ENCODE measurements at regions not wholly inside any gene's neighbourhood (a gene's known extent, or its start where the extent isn't known, plus 50 kb on each side); places are given as distances from the start of the nearest gene placed in this dataset.

GRCh38 chr16:73170612-73171038 is 122.7 kb upstream of the ZFHX3 start:
- TF ChIP-seq, protein P1, sequence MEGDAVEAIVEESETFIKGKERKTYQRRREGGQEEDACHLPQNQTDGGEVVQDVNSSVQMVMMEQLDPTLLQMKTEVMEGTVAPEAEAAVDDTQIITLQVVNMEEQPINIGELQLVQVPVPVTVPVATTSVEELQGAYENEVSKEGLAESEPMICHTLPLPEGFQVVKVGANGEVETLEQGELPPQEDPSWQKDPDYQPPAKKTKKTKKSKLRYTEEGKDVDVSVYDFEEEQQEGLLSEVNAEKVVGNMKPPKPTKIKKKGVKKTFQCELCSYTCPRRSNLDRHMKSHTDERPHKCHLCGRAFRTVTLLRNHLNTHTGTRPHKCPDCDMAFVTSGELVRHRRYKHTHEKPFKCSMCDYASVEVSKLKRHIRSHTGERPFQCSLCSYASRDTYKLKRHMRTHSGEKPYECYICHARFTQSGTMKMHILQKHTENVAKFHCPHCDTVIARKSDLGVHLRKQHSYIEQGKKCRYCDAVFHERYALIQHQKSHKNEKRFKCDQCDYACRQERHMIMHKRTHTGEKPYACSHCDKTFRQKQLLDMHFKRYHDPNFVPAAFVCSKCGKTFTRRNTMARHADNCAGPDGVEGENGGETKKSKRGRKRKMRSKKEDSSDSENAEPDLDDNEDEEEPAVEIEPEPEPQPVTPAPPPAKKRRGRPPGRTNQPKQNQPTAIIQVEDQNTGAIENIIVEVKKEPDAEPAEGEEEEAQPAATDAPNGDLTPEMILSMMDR (IDR thresholded peaks at IDR 0.05; ENCODE audit: low read length), result no peak
- no peak for TF ChIP-seq EZH2 (IDR thresholded peaks at IDR 0.05; ENCODE audit: borderline replicate concordance, low read length)
